ENCODE measurements at regions not wholly inside any gene's neighbourhood (a gene's known extent, or its start where the extent isn't known, plus 50 kb on each side); places are given as distances from the start of the nearest gene placed in this dataset.
"Not testable (repeated sequence)": the region's sequence is repeated elsewhere in the genome, so short reads cannot be mapped to it uniquely, and the experiment has no call there.

DNA sequence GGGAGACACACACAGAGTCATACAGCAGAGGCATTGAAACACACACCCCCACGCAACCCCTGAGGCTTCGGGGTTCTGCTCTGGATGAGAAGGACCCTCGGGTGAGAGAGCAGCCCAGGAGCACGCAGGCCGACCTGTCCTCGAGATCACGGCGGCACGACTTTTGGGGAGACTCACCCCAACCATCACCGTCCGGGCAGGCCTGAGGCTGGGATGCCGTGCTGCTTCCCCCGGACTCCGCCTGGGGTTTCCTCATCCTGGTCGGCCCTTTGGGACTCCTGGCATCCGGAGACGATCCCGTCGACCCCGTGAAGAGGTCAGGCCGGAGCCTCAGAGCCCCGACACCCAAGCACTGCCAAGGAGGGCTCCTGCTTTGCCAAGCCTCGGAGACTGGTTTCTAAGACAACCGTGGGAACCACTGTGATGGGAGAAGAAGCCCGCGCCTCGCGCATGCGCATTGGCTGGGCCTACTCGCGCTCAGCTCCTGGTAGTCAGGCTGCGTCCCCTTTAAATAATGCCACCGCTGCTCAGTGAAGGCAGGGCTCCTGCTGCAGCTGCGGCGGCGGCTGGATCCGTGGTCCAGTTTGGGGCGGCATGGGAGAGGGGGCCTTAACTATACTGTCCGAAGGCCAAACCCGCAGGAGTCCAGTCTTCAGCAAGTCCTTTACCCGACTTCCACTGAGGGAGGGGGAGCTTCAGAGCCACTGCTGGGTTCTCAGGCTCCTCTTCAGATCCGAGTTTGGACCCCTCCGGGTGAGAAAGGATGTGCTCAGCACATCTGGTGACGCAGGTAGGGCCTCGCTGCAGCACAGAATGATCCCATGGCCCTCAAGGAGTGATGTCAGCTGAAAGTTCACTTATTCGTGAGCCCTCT, 171.4 kb upstream of the ZNF337 start:
- intact Hi-C loops (cut with DNase I; ENCODE audit: low total_unique reads), result no loop called here
- TF ChIP-seq CTCF (IDR thresholded peaks at IDR 0.05), result no peak
- Histone ChIP-seq H3K36me3 (no peaks in the 10 kb centered on the region), H3K4me1 (peaks cover 0 to 29% (median 19%) of the 10 kb centered on the region in 4 donors), H3K9me3 (no peaks in the 10 kb centered on the region), H3K4me3 (peak overlapping the region; percentile 48 to 59), H3K27me3 (no peaks in the 10 kb centered on the region), H3K27ac (peak overlapping the region in 1 of 2 donors; percentile 49)
- peak; percentile 75 to 85 for DNase-seq

- H3K4me1 ChIP-seq, result peaks cover 0 to 37% (median 26%) of the 10 kb centered on the region in 4 donors
- H3K4me3 ChIP-seq; intact Hi-C loops (cut with DNase I; ENCODE audit: low total_unique reads); DNase-seq; H3K27me3 ChIP-seq; H3K9me3 ChIP-seq; H3K27ac ChIP-seq; H3K36me3 ChIP-seq: not testable (repeated sequence)
These were observed 170.5 kb upstream of the ZNF337 start for GRCh38 chr20:25867015-25867775.

DNA sequence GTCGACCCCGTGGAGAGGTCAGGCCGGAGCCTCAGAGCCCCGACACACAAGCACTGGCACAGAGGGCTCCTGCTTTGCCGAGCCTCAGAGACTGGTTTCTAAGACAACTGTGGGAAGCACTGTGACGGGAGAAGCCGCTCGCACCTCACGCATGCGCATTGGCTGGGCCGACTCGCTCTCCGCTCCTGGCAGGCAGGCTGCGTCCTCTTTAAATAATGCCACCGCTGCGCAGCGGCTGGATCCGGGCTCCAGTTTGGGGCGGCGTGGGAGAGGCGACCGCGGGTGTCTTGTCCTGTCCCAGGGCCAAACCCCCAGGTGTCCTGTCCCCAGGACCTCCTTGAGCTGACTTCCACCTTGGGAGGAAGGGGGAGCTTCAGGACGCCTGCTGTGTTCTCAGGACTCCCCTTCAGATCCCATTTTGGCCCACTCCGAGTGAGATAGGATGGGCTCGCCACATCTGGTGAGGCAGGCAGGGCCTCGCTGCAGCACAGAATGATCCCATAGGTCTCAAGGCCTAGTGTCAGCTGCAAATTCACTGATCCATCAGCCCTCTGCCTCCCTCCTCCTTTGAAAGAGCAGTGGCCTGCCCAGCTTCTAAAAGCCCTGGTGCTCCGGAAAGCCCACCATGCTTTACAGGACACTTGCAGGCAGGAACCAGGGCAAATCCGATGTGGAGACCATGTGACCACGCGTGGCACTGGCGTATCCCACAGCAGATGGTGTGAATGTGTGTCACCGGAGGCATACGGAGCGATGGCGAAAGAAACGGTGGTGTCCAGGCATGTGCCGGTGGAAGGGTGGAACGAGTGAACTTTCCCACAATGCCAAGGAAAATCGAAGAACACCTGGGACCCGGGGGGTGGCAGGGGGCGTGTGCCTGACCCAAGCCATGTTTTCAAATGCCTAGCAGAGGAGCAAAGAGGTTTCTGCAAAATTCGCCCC, 169.3 kb upstream of the ZNF337 start:
- TF ChIP-seq CTCF (IDR thresholded peaks at IDR 0.05), result no peak
- Histone ChIP-seq H3K27ac (peak overlapping the region in 1 of 2 donors; percentile 8), H3K4me1 (peaks cover 0 to 48% (median 34%) of the 10 kb centered on the region in 4 donors), H3K36me3 (no peaks in the 10 kb centered on the region), H3K9me3 (no peaks in the 10 kb centered on the region), H3K27me3 (no peaks in the 10 kb centered on the region), H3K4me3 (peak overlapping the region; percentile 34 to 45)
- peak in 1 of 2 donors; percentile 80 for DNase-seq
- intact Hi-C loops (cut with DNase I; ENCODE audit: low total_unique reads), result no loop called here

GRCh38 chr20:25864963-25865714, 168.5 kb upstream of the ZNF337 start:
- intact Hi-C loops (cut with DNase I; ENCODE audit: low total_unique reads); DNase-seq; H3K9me3 ChIP-seq; H3K36me3 ChIP-seq; H3K27me3 ChIP-seq: not testable (repeated sequence)
- Histone ChIP-seq H3K4me1 (peaks cover 0 to 56% (median 40%) of the 10 kb centered on the region in 4 donors), H3K27ac (peak overlapping the region in 1 of 2 donors; percentile 8), H3K4me3 (peak overlapping the region; percentile 34 to 45)

GRCh38 chr20:25864326-25864962, 167.8 kb upstream of the ZNF337 start:
- H3K36me3 ChIP-seq, result no peaks in the 10 kb centered on the region
- no peak overlapping the region for H3K27ac ChIP-seq
- H3K9me3 ChIP-seq, result no peaks in the 10 kb centered on the region
- peaks cover 0 to 63% (median 47%) of the 10 kb centered on the region in 4 donors for H3K4me1 ChIP-seq
- no peak overlapping the region for H3K4me3 ChIP-seq
- DNase-seq, result no peak
- H3K27me3 ChIP-seq, result no peaks in the 10 kb centered on the region
- intact Hi-C loops (cut with DNase I; ENCODE audit: low total_unique reads), result no loop called here
- TF ChIP-seq CTCF (IDR thresholded peaks at IDR 0.05), result no peak

Data from tibial artery (tissue), 4 donors.